ENCODE measurements at regions not wholly inside any gene's neighbourhood (a gene's known extent, or its start where the extent isn't known, plus 50 kb on each side); places are given as distances from the start of the nearest gene placed in this dataset.
A peak's percentile ranks its signal among the peaks of the same experiment; 100 is the strongest.

DNA sequence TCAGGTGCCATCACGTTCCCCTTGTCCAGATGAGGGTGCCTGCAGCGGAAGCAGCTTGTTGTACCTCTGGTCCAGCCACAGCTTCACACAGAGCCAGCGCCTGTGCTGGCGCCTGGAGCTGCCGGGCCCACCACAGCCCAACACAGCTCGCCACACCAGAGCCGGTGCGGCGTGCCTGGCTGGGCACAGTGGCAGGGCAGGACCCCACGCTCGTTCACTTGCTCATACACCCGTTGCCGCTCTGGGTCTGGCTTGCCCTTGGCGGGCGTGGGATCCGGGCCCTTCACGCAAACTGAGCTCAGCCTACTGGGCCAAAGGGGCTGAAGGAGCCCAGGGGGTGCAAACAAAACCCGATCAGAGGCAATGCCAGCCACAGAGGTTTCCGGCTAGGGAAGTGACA is 492.5 kb upstream of the MANEA start:
- TF ChIP-seq, protein P1, sequence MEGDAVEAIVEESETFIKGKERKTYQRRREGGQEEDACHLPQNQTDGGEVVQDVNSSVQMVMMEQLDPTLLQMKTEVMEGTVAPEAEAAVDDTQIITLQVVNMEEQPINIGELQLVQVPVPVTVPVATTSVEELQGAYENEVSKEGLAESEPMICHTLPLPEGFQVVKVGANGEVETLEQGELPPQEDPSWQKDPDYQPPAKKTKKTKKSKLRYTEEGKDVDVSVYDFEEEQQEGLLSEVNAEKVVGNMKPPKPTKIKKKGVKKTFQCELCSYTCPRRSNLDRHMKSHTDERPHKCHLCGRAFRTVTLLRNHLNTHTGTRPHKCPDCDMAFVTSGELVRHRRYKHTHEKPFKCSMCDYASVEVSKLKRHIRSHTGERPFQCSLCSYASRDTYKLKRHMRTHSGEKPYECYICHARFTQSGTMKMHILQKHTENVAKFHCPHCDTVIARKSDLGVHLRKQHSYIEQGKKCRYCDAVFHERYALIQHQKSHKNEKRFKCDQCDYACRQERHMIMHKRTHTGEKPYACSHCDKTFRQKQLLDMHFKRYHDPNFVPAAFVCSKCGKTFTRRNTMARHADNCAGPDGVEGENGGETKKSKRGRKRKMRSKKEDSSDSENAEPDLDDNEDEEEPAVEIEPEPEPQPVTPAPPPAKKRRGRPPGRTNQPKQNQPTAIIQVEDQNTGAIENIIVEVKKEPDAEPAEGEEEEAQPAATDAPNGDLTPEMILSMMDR (IDR thresholded peaks at IDR 0.05; ENCODE audit: insufficient read depth, low read depth, low read length), result no peak
- H3K36me3 ChIP-seq (ENCODE audit: control insufficient read depth, insufficient read depth, low read length), result no peaks in the 10 kb centered on the region

DNA sequence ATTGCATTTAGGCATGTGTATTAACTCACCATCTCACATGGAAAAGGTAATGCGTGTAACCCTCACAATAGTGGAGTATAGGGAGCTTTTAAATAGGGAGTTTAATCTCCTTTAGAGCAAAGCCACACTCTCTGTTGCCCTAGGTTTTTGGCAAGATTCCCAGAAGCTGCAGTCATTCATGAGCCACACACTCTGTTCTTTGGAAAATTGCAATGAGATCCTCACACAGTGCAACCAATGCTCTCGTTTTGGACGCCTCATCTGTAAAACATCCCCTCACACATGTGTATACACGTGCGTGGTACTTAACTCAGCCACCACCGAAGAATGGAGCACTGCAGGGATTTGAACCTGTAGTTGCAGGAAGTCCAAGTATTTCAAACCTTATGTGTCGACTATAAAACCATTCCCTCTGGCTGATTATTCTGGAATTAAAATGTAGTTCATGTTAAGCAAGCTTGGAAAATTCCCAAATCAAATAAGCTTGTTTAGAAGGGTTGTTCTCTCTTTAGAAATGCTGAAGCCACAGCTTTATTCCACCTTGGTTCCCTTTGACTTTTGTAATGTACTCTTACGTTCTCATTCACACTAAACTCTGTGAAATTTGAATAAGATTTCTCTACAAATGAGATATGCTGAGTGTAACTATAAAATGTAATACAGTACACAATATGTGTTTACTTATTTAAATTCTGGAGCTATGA is 489.8 kb upstream of the MANEA start:
- H3K36me3 ChIP-seq (ENCODE audit: control insufficient read depth, insufficient read depth, low read length), result no peaks in the 10 kb centered on the region
- no peaks in the 10 kb centered on the region for H3K27me3 ChIP-seq (ENCODE audit: control insufficient read depth, insufficient read depth, low read length)
- H3K4me3 ChIP-seq (ENCODE audit: low read depth, low read length), result no peak overlapping the region
- TF ChIP-seq, protein P1 (IDR thresholded peaks at IDR 0.05; ENCODE audit: insufficient read depth, low read depth, low read length), result no peak
- ChIA-PET POLR2A (no interaction called here), CTCF (no interaction called here)
- no peak for DNase-seq (ENCODE audit: low read depth)

More for the DNA sequence above, 492.5 kb upstream of the MANEA start:
- Histone ChIP-seq H3K4me3 (ENCODE audit: low read depth, low read length) (no peak overlapping the region), H3K27me3 (ENCODE audit: control insufficient read depth, insufficient read depth, low read length) (no peaks in the 10 kb centered on the region)
- CTCF ChIA-PET, result interaction anchor here (1.0 kb wide), 1 partner anchor 9 kb away, joined by 4 read pairs; no protein-coding TSS in a partner anchor
- POLR2A ChIA-PET, result no interaction called here
- no peak for DNase-seq (ENCODE audit: low read depth)

DNA sequence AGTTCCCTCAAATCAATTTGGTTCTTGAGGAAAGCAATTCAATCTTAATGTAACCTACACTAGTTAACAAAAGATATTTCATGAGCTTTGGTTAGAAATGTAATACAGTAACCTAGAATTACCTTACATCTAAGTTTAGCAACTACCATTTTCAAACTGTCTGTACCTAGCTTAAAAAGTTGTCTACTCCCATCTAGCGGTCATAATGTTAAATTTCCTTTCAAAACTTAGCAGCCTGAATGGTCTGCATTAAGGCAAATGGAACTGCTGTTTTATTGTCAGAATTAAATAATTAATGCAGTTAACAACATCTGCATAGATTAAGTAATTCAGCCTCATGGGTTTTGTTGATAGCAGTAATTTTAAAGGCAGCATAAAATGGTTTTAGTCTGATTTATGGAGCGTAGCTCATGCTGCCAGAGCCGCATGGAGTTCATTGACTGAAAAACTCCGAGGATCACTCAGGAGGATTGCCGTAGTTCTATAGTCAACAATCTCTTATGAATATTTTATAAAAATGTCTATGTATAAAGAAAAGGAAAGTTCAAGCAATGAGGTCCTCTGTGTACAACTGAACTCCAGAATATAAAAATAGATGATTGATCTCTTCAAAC is 485.4 kb upstream of the MANEA start:
- no peak overlapping the region for H3K4me3 ChIP-seq (ENCODE audit: low read depth, low read length)
- no peaks in the 10 kb centered on the region for H3K27me3 ChIP-seq (ENCODE audit: control insufficient read depth, insufficient read depth, low read length)
- no peaks in the 10 kb centered on the region for H3K36me3 ChIP-seq (ENCODE audit: control insufficient read depth, insufficient read depth, low read length)
- DNase-seq (ENCODE audit: low read depth), result peak; percentile 4
- CTCF ChIA-PET, result interaction anchor here (0.5 to 1.1 kb wide), 4 partner anchors 11 to 1669 kb away, joined by 3 to 4 read pairs (median 4); no protein-coding TSS in a partner anchor
- TF ChIP-seq, protein P1 (IDR thresholded peaks at IDR 0.05; ENCODE audit: insufficient read depth, low read depth, low read length), result peak; percentile 52
- POLR2A ChIA-PET, result no interaction called here

DNA sequence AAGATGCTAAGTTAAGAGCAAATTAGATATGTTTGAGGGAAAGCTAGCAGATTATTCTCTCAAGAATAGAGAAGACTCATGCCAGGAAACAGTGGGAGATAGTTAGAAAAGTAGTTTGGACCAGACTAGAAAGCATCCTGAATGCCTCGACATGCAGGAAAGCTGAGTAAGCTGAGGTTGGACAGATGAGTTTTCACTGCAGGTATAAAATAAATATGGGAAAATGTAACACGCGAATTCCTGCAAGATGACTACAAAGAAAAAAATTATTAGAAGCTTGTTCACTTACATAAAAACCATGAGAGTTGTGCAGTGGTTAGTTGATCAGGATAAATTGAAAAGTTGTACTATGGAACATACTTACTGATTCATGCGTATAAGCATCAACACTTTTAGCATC is 484.2 kb upstream of the MANEA start:
- ChIA-PET POLR2A (no interaction called here), CTCF (interaction anchor here (1.8 kb wide), 1 partner anchor 8 kb away, joined by 4 read pairs; no protein-coding TSS in a partner anchor)

More for the DNA sequence above, 484.2 kb upstream of the MANEA start:
- no peaks in the 10 kb centered on the region for H3K27me3 ChIP-seq (ENCODE audit: control insufficient read depth, insufficient read depth, low read length)
- no peak overlapping the region for H3K4me3 ChIP-seq (ENCODE audit: low read depth, low read length)
- H3K36me3 ChIP-seq (ENCODE audit: control insufficient read depth, insufficient read depth, low read length), result no peaks in the 10 kb centered on the region
- DNase-seq (ENCODE audit: low read depth), result no peak
- TF ChIP-seq, protein P1 (IDR thresholded peaks at IDR 0.05; ENCODE audit: insufficient read depth, low read depth, low read length), result no peak

All from BJ (cell line).